ENCODE measurements at regions not wholly inside any gene's neighbourhood (a gene's known extent, or its start where the extent isn't known, plus 50 kb on each side); places are given as distances from the start of the nearest gene placed in this dataset.
A peak's percentile ranks its signal among the peaks of the same experiment; 100 is the strongest.

GRCh38 chr13:44157606-44158005 lies 216.0 kb upstream of the SERP2 start:
- DNase-seq = no peak

GRCh38 chr13:44158098-44158521 lies 215.5 kb upstream of the SERP2 start:
- DNase-seq = no peak

- no peak for DNase-seq
These were observed 214.6 kb upstream of the SERP2 start for GRCh38 chr13:44158881-44159632.

- peak; percentile 12 for DNase-seq
These were observed 213.9 kb upstream of the SERP2 start for GRCh38 chr13:44159633-44160279.

- DNase-seq = peak; percentile 39
These were observed 212.9 kb upstream of the SERP2 start for GRCh38 chr13:44160591-44161191.

GRCh38 chr13:44163108-44163507 lies 210.5 kb upstream of the SERP2 start:
- no peak for DNase-seq

- DNase-seq = no peak
These were observed 208.3 kb upstream of the SERP2 start for GRCh38 chr13:44165221-44165888.

GRCh38 chr13:44165889-44166496 lies 207.6 kb upstream of the SERP2 start:
- DNase-seq = no peak

- no peak for DNase-seq
These were observed 204.4 kb upstream of the SERP2 start for GRCh38 chr13:44169018-44169911.

GRCh38 chr13:44170731-44171130 lies 202.9 kb upstream of the SERP2 start:
- no peak for DNase-seq

GRCh38 chr13:44171156-44171555 lies 202.5 kb upstream of the SERP2 start:
- DNase-seq = no peak

GRCh38 chr13:44171861-44172260 lies 201.8 kb upstream of the SERP2 start:
- no peak for DNase-seq

GRCh38 chr13:44172281-44172810 lies 201.3 kb upstream of the SERP2 start:
- no peak for DNase-seq

- no peak for DNase-seq
These were observed 198.7 kb upstream of the SERP2 start for GRCh38 chr13:44174769-44175425.

- DNase-seq = no peak
These were observed 197.5 kb upstream of the SERP2 start for GRCh38 chr13:44176173-44176572.

- no peak for DNase-seq
These were observed 192.6 kb upstream of the SERP2 start for GRCh38 chr13:44180876-44181536.

GRCh38 chr13:44181931-44182330 lies 191.7 kb upstream of the SERP2 start:
- DNase-seq = no peak

- no peak for DNase-seq
These were observed 188.9 kb upstream of the SERP2 start for GRCh38 chr13:44184740-44185139.

- DNase-seq = no peak
These were observed 185.4 kb upstream of the SERP2 start for GRCh38 chr13:44188257-44188656.

GRCh38 chr13:44189085-44189484 lies 184.5 kb upstream of the SERP2 start:
- no peak for DNase-seq

GRCh38 chr13:44191103-44191502 lies 182.5 kb upstream of the SERP2 start:
- no peak for DNase-seq

All from NCI-H446 treated with DMSO at 0.1 percent for 48 hours (cell line).